Body of pancreas (tissue), 4 donors: ENCODE measurements at regions not wholly inside any gene's neighbourhood (a gene's known extent, or its start where the extent isn't known, plus 50 kb on each side); places are given as distances from the start of the nearest gene placed in this dataset. TPM values are rescaled to one million over a fixed set of nuclear protein-coding genes. Genes with fewer than 3 reads are reported as not detected.

Experiments used
- ATAC-seq: fragments of 150-250 bp; one replicate; pipeline ENCODE4 v1.9.1; 2016
- DNase-seq, 4 donors: peaks; one replicate each; pipeline ENCODE4 v3.0.0-alpha.2; 2019
- H3K27ac ChIP-seq, 4 donors: fragments of 200-600 bp; sonication (generic); 1 replicate in 3 of 4; 2 replicates in 1 of 4; pipeline versions ENCODE4 v1.5.1 to v1.6.1; 2016 to 2019; ENCODE audit warnings: mild to moderate bottlenecking in 1 of 4, mixed read lengths in 1 of 4, moderate library complexity in 1 of 4
- H3K27me3 ChIP-seq, 2 donors: fragments of 200-600 bp; sonication (generic); one replicate each; pipeline ENCODE4 v1.6.0; 2016; ENCODE audit warnings: mild to moderate bottlenecking in 1 of 2
- H3K36me3 ChIP-seq, 2 donors: fragments of 200-600 bp; sonication (generic); replicated peaks in 1 of 2; 2 replicates each; pipeline ENCODE4 v1.5.1; 2016; ENCODE audit warnings: low read depth in 2 of 2; ENCODE audit not compliant: insufficient read depth in 1 of 2
- H3K4me1 ChIP-seq: fragments of 200-600 bp; sonication (generic); one replicate; pipeline ENCODE4 v1.6.0; 2016
- H3K4me3 ChIP-seq, 2 donors: fragments of 200-600 bp; sonication (generic); 1 replicate in 1 of 2; 2 replicates in 1 of 2; pipeline ENCODE4 v1.5.1; 2016 to 2019
- H3K9me3 ChIP-seq, 3 donors: fragments of 200-600 bp; sonication (generic); 1 replicate in 2 of 3; 2 replicates in 1 of 3; pipeline ENCODE4 v1.5.1; 2016
- POLR2A ChIP-seq, 3 donors: fragments of 450-650 bp; IDR thresholded peaks; one replicate each; pipeline ENCODE4 v1.6.1; 2016; ENCODE audit warnings: antibody characterized with exemption in 3 of 3, mild to moderate bottlenecking in 2 of 3
- WGBS, 2 donors: methylation state at CpG; one replicate each; pipeline ENCODE4 v1.1.5; 2017; 5-methylcytosine and 5-hydroxymethylcytosine counted together
- intact Hi-C: fragments of 100-400 bp; cut with DNase I; formaldehyde crosslinking; loops from one replicate; pipeline ENCODE4 v1.15.1; 2023
- microRNA-seq, 2 donors: library from miRNA; unstranded; fragments of <30 nt; microRNA quantifications; one replicate each; pipeline ENCODE4, GENCODE V29; 2016; ENCODE audit warnings: borderline number of aligned reads in 2 of 2, borderline replicate concordance in 2 of 2
- small RNA-seq: library from RNA; depleted of rRNA; stranded (forward); fragments of <200 nt; gene quantifications from one replicate; pipeline ENCODE3, GENCODE V24; 2016
- TF ChIP-seq, protein P1 (sequence below), 7 experiments: fragments of 450-650 bp in 4 of 7; fragments of 200-600 bp in 3 of 7; sonication (generic) in 3 of 7; IDR thresholded peaks; one replicate each; pipeline ENCODE4 v1.5.1; 2016 to 2019; ENCODE audit warnings: antibody characterized with exemption in 7 of 7

- H3K4me1 ChIP-seq = no peaks in the 10 kb centered on the region
- no peaks in the 10 kb centered on the region for H3K36me3 ChIP-seq
- H3K9me3 ChIP-seq = no peaks in the 10 kb centered on the region
- intact Hi-C loops = no loop called here
- WGBS, 2 donors = 73 to 76% methylated on average over 2 of the region's 2 CpGs
- ATAC-seq (no peak), DNase-seq (no peak)
- H3K4me3 ChIP-seq = no peak overlapping the region
- TF ChIP-seq POLR2A (IDR thresholded peaks at IDR 0.05) = no peak
- TF ChIP-seq, protein P1, sequence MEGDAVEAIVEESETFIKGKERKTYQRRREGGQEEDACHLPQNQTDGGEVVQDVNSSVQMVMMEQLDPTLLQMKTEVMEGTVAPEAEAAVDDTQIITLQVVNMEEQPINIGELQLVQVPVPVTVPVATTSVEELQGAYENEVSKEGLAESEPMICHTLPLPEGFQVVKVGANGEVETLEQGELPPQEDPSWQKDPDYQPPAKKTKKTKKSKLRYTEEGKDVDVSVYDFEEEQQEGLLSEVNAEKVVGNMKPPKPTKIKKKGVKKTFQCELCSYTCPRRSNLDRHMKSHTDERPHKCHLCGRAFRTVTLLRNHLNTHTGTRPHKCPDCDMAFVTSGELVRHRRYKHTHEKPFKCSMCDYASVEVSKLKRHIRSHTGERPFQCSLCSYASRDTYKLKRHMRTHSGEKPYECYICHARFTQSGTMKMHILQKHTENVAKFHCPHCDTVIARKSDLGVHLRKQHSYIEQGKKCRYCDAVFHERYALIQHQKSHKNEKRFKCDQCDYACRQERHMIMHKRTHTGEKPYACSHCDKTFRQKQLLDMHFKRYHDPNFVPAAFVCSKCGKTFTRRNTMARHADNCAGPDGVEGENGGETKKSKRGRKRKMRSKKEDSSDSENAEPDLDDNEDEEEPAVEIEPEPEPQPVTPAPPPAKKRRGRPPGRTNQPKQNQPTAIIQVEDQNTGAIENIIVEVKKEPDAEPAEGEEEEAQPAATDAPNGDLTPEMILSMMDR (IDR thresholded peaks at IDR 0.05) = no peak
- no peaks in the 10 kb centered on the region for H3K27me3 ChIP-seq
- H3K27ac ChIP-seq = no peak overlapping the region
Measured at GRCh38 chr12:25903603-25904245, 54.8 kb upstream of the RASSF8 start.

DNA sequence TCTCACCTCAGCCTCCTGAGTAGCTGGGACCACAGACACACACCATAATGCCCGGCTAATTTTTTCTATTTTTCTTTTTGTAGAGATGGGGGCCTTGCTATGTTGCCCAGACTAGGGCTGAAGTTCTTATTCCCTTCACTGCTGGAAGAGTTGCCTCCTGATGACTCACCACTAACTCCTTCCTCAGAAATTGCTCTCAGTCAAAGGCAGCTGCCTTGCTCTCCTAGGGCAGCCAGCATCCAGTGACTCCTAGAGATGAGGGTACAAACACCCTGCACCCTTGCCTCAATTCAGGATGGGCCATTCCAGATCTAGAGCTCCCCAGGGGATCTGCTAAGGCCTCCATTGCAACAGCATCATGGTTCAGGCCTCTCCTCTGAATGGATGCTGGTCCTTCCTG is 54.0 kb upstream of the RASSF8 start:
- Histone ChIP-seq H3K27me3 (no peaks in the 10 kb centered on the region), H3K4me3 (no peak overlapping the region), H3K36me3 (no peaks in the 10 kb centered on the region), H3K27ac (no peak overlapping the region), H3K9me3 (no peaks in the 10 kb centered on the region), H3K4me1 (no peaks in the 10 kb centered on the region)
- DNase-seq (no peak), ATAC-seq (no peak)
- WGBS, 2 donors = 79 to 100% methylated on average over 1 of the region's 1 CpG
- no peak for TF ChIP-seq POLR2A (IDR thresholded peaks at IDR 0.05)
- intact Hi-C loops = no loop called here

DNA sequence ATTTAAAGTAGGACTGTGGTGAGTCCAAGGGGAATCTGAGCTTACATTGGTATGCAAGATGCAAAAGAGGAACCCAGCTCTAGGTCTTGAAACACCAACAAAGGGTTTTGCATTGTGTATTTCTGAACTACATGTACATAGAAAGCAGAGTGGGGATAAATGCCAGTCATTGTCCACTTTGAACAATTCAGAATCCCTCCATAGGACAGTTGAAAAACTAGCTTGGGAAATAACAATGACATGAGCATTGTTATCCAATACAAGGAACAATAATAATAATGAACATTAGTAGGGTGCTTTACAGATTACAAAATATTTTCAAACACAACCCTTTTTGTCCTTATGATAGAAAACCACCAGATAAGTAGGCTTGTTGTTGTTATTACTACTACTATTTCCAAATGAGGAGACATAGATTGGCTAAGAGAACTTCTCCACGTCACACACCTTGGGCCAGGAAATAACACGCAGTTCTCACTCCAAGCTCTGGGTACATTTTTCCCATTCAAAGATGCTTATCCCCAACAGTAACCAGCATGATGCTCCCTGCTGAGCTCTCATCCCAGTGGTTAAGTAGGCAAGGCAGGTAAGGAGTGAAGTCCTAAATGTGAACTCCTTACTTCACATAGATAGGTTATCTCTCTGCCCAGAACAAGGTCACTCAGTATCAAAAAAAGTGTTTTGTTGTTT is 51.7 kb upstream of the RASSF8 start:
- Histone ChIP-seq H3K4me1 (no peaks in the 10 kb centered on the region), H3K9me3 (no peaks in the 10 kb centered on the region), H3K27ac (no peak overlapping the region), H3K4me3 (no peak overlapping the region), H3K27me3 (no peaks in the 10 kb centered on the region), H3K36me3 (no peaks in the 10 kb centered on the region)
- no peak for TF ChIP-seq POLR2A (IDR thresholded peaks at IDR 0.05)
- TF ChIP-seq, protein P1 (IDR thresholded peaks at IDR 0.05) = no peak
- DNase-seq (no peak), ATAC-seq (no peak)
- intact Hi-C loops = no loop called here
- WGBS, 2 donors = 91 to 95% methylated on average over 2 of the region's 2 CpGs

Small RNA genes in the stretch of these regions (microRNA-seq; reads per million reads assigned to microRNA genes)
- 0 reads per million in 2 donors for gene MIR4302

Small RNA genes in the stretch of these regions (small RNA-seq; reads per million reads assigned to genes)
- not detected for gene RN7SKP262
